ENCODE measurements at regions not wholly inside any gene's neighbourhood (a gene's known extent, or its start where the extent isn't known, plus 50 kb on each side); places are given as distances from the start of the nearest gene placed in this dataset.

- no peak for TF ChIP-seq SIN3A (IDR thresholded peaks at IDR 0.05; ENCODE audit: borderline replicate concordance, insufficient read depth, low read length)
- TF ChIP-seq FOXP2 (optimal IDR thresholded peaks at IDR 0.05; ENCODE audit: borderline replicate concordance, extremely low read depth, extremely low read length, insufficient read depth): no peak
- TF ChIP-seq, protein P1, sequence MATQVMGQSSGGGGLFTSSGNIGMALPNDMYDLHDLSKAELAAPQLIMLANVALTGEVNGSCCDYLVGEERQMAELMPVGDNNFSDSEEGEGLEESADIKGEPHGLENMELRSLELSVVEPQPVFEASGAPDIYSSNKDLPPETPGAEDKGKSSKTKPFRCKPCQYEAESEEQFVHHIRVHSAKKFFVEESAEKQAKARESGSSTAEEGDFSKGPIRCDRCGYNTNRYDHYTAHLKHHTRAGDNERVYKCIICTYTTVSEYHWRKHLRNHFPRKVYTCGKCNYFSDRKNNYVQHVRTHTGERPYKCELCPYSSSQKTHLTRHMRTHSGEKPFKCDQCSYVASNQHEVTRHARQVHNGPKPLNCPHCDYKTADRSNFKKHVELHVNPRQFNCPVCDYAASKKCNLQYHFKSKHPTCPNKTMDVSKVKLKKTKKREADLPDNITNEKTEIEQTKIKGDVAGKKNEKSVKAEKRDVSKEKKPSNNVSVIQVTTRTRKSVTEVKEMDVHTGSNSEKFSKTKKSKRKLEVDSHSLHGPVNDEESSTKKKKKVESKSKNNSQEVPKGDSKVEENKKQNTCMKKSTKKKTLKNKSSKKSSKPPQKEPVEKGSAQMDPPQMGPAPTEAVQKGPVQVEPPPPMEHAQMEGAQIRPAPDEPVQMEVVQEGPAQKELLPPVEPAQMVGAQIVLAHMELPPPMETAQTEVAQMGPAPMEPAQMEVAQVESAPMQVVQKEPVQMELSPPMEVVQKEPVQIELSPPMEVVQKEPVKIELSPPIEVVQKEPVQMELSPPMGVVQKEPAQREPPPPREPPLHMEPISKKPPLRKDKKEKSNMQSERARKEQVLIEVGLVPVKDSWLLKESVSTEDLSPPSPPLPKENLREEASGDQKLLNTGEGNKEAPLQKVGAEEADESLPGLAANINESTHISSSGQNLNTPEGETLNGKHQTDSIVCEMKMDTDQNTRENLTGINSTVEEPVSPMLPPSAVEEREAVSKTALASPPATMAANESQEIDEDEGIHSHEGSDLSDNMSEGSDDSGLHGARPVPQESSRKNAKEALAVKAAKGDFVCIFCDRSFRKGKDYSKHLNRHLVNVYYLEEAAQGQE (IDR thresholded peaks at IDR 0.05; ENCODE audit: insufficient read depth in 1 of 2, low read depth in 2 of 2, low read length in 2 of 2): no peak
- TF ChIP-seq POLR2AphosphoS5 (IDR thresholded peaks at IDR 0.05; ENCODE audit: low read depth, low read length): no peak
- TF ChIP-seq TAF1 (IDR thresholded peaks at IDR 0.05; ENCODE audit: borderline replicate concordance, insufficient read depth, low read length): no peak
Measured at GRCh38 chr4:174183259-174183658, 100.2 kb downstream of the FBXO8 start.

GRCh38 chr4:174181827-174182226, 101.6 kb downstream of the FBXO8 start:
- TF ChIP-seq FOXP2 (optimal IDR thresholded peaks at IDR 0.05; ENCODE audit: borderline replicate concordance, extremely low read depth, extremely low read length, insufficient read depth) (no peak), POLR2AphosphoS5 (IDR thresholded peaks at IDR 0.05; ENCODE audit: low read depth, low read length) (no peak), SIN3A (IDR thresholded peaks at IDR 0.05; ENCODE audit: borderline replicate concordance, insufficient read depth, low read length) (no peak)
- TF ChIP-seq, protein P1 (IDR thresholded peaks at IDR 0.05; ENCODE audit: insufficient read depth in 1 of 2, low read depth in 2 of 2, low read length in 2 of 2): no peak

- TF ChIP-seq, protein P1 (IDR thresholded peaks at IDR 0.05; ENCODE audit: insufficient read depth in 1 of 2, low read depth in 2 of 2, low read length in 2 of 2): no peak
- TF ChIP-seq TAF1 (IDR thresholded peaks at IDR 0.05; ENCODE audit: borderline replicate concordance, insufficient read depth, low read length) (no peak), FOXP2 (optimal IDR thresholded peaks at IDR 0.05; ENCODE audit: borderline replicate concordance, extremely low read depth, extremely low read length, insufficient read depth) (no peak), POLR2AphosphoS5 (IDR thresholded peaks at IDR 0.05; ENCODE audit: low read depth, low read length) (no peak), SIN3A (IDR thresholded peaks at IDR 0.05; ENCODE audit: borderline replicate concordance, insufficient read depth, low read length) (no peak)
Measured at GRCh38 chr4:174177536-174177935, 105.9 kb downstream of the FBXO8 start.

DNA sequence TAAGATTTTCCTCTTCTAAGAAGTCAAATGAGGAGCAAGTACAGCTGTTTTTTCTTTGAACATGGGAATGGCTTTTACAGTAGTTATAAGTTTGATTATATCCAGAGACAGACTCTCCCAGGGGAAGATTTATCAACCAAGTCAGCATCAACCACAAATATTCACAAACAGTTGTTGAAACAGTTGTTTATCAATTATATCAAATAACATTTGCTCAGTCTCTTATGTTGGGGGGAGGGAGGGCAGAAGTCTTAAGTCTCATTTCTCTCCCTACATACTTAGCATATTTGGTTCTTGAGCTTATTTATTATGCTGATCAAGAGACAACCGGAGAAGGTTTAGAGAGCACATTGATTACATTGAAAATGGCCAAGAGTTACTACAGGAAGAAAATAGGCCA, 110.1 kb downstream of the FBXO8 start:
- TF ChIP-seq TAF1 (IDR thresholded peaks at IDR 0.05; ENCODE audit: borderline replicate concordance, insufficient read depth, low read length): no peak
- no peak for TF ChIP-seq FOXP2 (optimal IDR thresholded peaks at IDR 0.05; ENCODE audit: borderline replicate concordance, extremely low read depth, extremely low read length, insufficient read depth)
- no peak for TF ChIP-seq SIN3A (IDR thresholded peaks at IDR 0.05; ENCODE audit: borderline replicate concordance, insufficient read depth, low read length)
- no peak for TF ChIP-seq POLR2AphosphoS5 (IDR thresholded peaks at IDR 0.05; ENCODE audit: low read depth, low read length)
- TF ChIP-seq, protein P1 (IDR thresholded peaks at IDR 0.05; ENCODE audit: insufficient read depth in 1 of 2, low read depth in 2 of 2, low read length in 2 of 2): no peak

GRCh38 chr4:174172274-174172673, 111.2 kb downstream of the FBXO8 start:
- TF ChIP-seq, protein P1 (IDR thresholded peaks at IDR 0.05; ENCODE audit: insufficient read depth in 1 of 2, low read depth in 2 of 2, low read length in 2 of 2): no peak
- TF ChIP-seq POLR2AphosphoS5 (IDR thresholded peaks at IDR 0.05; ENCODE audit: low read depth, low read length) (no peak), FOXP2 (optimal IDR thresholded peaks at IDR 0.05; ENCODE audit: borderline replicate concordance, extremely low read depth, extremely low read length, insufficient read depth) (no peak), TAF1 (IDR thresholded peaks at IDR 0.05; ENCODE audit: borderline replicate concordance, insufficient read depth, low read length) (no peak), SIN3A (IDR thresholded peaks at IDR 0.05; ENCODE audit: borderline replicate concordance, insufficient read depth, low read length) (no peak)

All from PFSK-1 (cell line).